Activated CD4-positive, alpha-beta T cell treated with anti-CD3 and anti-CD28 coated beads for 36 hours (primary cell): ENCODE measurements at regions not wholly inside any gene's neighbourhood (a gene's known extent, or its start where the extent isn't known, plus 50 kb on each side); places are given as distances from the start of the nearest gene placed in this dataset.
"Not testable (repeated sequence)": the region's sequence is repeated elsewhere in the genome, so short reads cannot be mapped to it uniquely, and the experiment has no call there.

ENCODE experiments used
- ATAC-seq: fragments of 200-7000 bp; cut with Tn5 transposase; one replicate; pipeline ENCODE4 v1.10.0; 2021; ENCODE audit warnings: mild to moderate bottlenecking, moderate library complexity
- CTCF ChIA-PET: fragments of 350-600 bp; sonication (Branson Sonifier 250); formaldehyde crosslinking; loops from one replicate; lab custom pipeline; 2021; ENCODE audit warnings: antibody characterized with exemption; lab: Charles Lee
- POLR2A ChIA-PET: fragments of 350-600 bp; sonication (Branson Sonifier 250); formaldehyde crosslinking; loops from one replicate; lab custom pipeline; 2021; ENCODE audit warnings: antibody characterized with exemption, inconsistent platforms; lab: Charles Lee
- DNase-seq: peaks from one replicate; pipeline ENCODE4 v3.0.0-alpha.2; 2020
- H3K27ac Mint-ChIP-seq: one replicate; pipeline ENCODE4 v1.8.0; 2021; ENCODE audit warnings: mixed read lengths
- H3K27me3 Mint-ChIP-seq: one replicate; pipeline ENCODE4 v1.8.0; 2021; ENCODE audit warnings: mixed read lengths
- H3K36me3 Mint-ChIP-seq: one replicate; pipeline ENCODE4 v1.8.0; 2021; ENCODE audit warnings: low read depth, mixed read lengths
- H3K4me1 Mint-ChIP-seq: one replicate; pipeline ENCODE4 v1.8.0; 2021; ENCODE audit warnings: mixed read lengths
- H3K4me3 Mint-ChIP-seq: one replicate; pipeline ENCODE4 v1.8.0; 2021; ENCODE audit warnings: mild to moderate bottlenecking, moderate library complexity, mixed read lengths
- H3K9me3 Mint-ChIP-seq: one replicate; pipeline ENCODE4 v1.8.0; 2021; ENCODE audit warnings: low read depth, mixed read lengths
- intact Hi-C, 2 experiments: fragments of 100-400 bp; cut with DNase I in 1 of 2; cut with micrococcal nuclease in 1 of 2; formaldehyde crosslinking; loops; one replicate each; pipeline versions ENCODE4 v1.14.2 to v1.15.1; 2022 to 2024; cut with DNase I, micrococcal nuclease

DNA sequence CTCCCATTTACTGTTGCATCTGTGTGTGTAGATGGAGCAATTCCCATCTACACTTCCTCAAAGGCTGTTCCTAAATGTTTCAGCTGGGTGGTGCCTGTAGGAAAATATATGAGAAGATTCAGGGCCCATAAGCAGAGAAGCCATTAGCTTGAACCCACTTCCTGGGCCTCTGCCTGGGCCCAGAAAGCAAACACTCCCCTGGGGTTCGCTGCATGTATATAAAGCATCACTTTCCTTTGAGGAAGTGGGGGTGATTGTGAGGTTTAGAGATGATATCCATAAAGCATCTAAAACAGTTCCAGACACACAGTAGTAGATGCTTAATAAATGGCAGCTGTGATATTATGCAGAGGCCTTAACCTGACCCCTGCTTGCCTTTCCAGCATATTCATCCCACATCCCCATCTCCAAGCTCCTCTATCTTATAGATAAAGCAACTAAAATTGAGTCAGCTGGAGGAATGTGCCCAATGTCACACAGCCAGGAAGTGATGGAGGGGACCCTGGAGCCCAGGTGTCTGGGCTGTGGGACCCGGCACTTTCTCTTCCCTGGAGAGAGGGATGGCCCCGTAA lies 280.0 kb upstream of the CRY1 start:
- POLR2A ChIA-PET = interaction anchor here (0.8 kb wide), 1 partner anchor 16 kb away, joined by 4 read pairs; no protein-coding TSS in a partner anchor
- no peak for ATAC-seq
- Mint-ChIP-seq H3K4me3 (no peak overlapping the region), H3K36me3 (peaks cover 2% of the 10 kb centered on the region), H3K27ac (peak overlapping the region; percentile 99), H3K27me3 (no peaks in the 10 kb centered on the region), H3K9me3 (no peaks in the 10 kb centered on the region), H3K4me1 (peaks cover 72% of the 10 kb centered on the region)
- no peak for DNase-seq
- intact Hi-C loops = loop anchor here in 1 of 2 experiments (2.0 kb wide), 1 partner anchor 29 kb away; no protein-coding TSS in a partner anchor
- CTCF ChIA-PET = interaction anchor here (2.0 to 2.2 kb wide), 2 partner anchors 29 to 52 kb away, joined by 10 to 17 read pairs; no protein-coding TSS in a partner anchor

- H3K4me1 Mint-ChIP-seq = peaks cover 63% of the 10 kb centered on the region
- ChIA-PET POLR2A (interaction anchor here (0.7 kb wide), 1 partner anchor 28 kb away, joined by 3 read pairs; no protein-coding TSS in a partner anchor), CTCF (interaction anchor here (0.8 to 1.4 kb wide), 3 partner anchors 11 to 31 kb away, joined by 3 to 7 read pairs (median 3); no protein-coding TSS in a partner anchor)
- ATAC-seq (no peak), DNase-seq (peak; percentile 24)
- peaks cover 2% of the 10 kb centered on the region for H3K36me3 Mint-ChIP-seq
- no peaks in the 10 kb centered on the region for H3K9me3 Mint-ChIP-seq
- intact Hi-C loops = no loop called here
- no peak overlapping the region for H3K4me3 Mint-ChIP-seq
- H3K27ac Mint-ChIP-seq = peak overlapping the region; percentile 73
- H3K27me3 Mint-ChIP-seq = no peaks in the 10 kb centered on the region
Measured at GRCh38 chr12:107374161-107374840, 281.0 kb upstream of the CRY1 start.

DNA sequence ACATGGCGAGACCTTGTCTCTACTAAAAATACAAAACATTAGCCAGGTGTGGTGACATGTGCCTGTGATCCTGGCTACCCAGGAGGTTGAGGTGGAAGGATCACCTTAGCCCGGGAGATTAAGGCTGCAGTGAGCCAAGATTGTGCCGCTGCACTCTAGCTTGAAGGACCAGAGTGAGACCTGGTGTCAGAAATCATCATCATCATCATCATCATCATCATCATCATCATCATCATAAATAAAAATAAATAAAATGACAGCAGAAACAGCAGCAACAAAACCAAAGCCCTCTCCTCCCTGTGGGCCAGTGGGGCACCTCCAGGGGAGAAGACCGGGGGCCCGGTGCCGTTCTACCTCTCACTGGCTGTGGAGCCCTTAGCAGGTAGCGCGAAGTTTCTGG lies 281.9 kb upstream of the CRY1 start:
- Mint-ChIP-seq H3K9me3 (no peaks in the 10 kb centered on the region), H3K36me3 (peaks cover 2% of the 10 kb centered on the region), H3K4me1 (peaks cover 58% of the 10 kb centered on the region), H3K4me3 (no peak overlapping the region), H3K27ac (no peak overlapping the region), H3K27me3 (no peaks in the 10 kb centered on the region)
- ChIA-PET POLR2A (interaction anchor here (0.7 kb wide), 1 partner anchor 246 kb away, joined by 4 read pairs; no protein-coding TSS in a partner anchor), CTCF (interaction anchor here (0.8 to 1.4 kb wide), 2 partner anchors 10 to 27 kb away, joined by 3 to 7 read pairs; no protein-coding TSS in a partner anchor)
- DNase-seq (no peak), ATAC-seq (no peak)
- intact Hi-C loops = no loop called here

- DNase-seq (no peak), ATAC-seq (no peak)
- Mint-ChIP-seq H3K27ac (no peak overlapping the region), H3K27me3 (no peaks in the 10 kb centered on the region), H3K4me1 (peaks cover 32% of the 10 kb centered on the region), H3K4me3 (no peak overlapping the region), H3K9me3 (no peaks in the 10 kb centered on the region), H3K36me3 (no peaks in the 10 kb centered on the region)
- ChIA-PET CTCF (no interaction called here), POLR2A (no interaction called here)
- intact Hi-C loops = no loop called here
Measured at GRCh38 chr12:107377596-107378385, 284.4 kb upstream of the CRY1 start.

DNA sequence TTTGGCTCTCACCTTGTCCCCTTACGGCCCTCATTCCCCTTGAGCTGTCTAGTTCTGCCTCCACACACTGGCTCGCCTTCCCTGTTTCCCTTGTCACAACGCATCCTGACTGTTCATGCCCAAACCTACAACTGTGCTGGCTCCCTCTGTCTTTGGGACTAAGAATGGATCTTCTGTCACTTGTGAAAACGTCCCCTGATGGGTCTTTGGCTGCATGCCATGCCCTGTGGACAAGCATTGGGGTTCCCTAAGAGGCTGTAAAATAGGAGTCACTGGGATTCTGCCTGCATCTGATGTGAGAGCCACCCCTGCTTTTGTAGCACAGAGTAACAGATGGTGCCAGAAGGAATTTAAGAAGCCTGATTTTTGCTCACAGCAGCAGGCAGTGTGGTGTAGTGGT lies 285.3 kb upstream of the CRY1 start:
- ChIA-PET CTCF (no interaction called here), POLR2A (no interaction called here)
- Mint-ChIP-seq H3K27ac (no peak overlapping the region), H3K36me3 (no peaks in the 10 kb centered on the region), H3K4me1 (peaks cover 24% of the 10 kb centered on the region), H3K4me3 (no peak overlapping the region), H3K9me3 (no peaks in the 10 kb centered on the region), H3K27me3 (no peaks in the 10 kb centered on the region)
- no peak for DNase-seq
- intact Hi-C loops = no loop called here
- ATAC-seq = no peak

DNA sequence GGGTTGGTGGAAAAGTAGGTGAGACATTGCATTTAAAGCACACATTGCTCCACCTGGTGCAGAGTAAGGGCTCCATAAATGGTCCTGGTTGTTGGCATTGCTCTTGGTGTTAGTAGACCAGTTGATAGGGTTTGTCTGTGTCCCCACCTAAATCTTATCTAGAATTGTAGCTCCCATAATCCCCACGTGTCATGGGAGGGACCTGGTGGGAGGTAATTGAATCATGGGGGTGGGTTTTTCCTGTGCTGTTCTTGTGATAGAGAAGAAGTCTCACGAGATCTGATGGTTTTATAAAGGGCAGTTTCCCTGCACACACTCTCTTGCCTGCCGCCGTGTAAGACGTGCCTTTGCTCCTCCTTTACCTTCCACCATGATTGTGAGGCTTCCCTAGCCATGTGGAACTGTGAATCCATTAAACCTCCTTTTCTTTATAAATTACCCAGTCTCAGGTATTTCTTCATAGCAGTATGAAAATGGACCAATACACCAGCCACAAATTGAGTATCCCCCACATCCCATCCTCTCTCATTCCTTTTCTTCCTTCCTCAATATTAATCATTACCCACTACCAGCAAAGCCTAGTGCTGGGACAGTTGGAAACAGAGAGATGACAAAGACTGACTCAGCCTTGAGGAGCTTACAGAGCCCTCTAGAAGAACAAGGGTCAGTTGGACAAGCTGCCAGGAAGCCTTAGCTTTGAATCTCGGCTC lies 285.9 kb upstream of the CRY1 start:
- peaks cover 17% of the 10 kb centered on the region for H3K4me1 Mint-ChIP-seq
- H3K36me3 Mint-ChIP-seq, CTCF ChIA-PET, H3K27me3 Mint-ChIP-seq, H3K4me3 Mint-ChIP-seq, intact Hi-C loops, H3K27ac Mint-ChIP-seq, ATAC-seq, DNase-seq, POLR2A ChIA-PET, H3K9me3 Mint-ChIP-seq: not testable (repeated sequence)

DNA sequence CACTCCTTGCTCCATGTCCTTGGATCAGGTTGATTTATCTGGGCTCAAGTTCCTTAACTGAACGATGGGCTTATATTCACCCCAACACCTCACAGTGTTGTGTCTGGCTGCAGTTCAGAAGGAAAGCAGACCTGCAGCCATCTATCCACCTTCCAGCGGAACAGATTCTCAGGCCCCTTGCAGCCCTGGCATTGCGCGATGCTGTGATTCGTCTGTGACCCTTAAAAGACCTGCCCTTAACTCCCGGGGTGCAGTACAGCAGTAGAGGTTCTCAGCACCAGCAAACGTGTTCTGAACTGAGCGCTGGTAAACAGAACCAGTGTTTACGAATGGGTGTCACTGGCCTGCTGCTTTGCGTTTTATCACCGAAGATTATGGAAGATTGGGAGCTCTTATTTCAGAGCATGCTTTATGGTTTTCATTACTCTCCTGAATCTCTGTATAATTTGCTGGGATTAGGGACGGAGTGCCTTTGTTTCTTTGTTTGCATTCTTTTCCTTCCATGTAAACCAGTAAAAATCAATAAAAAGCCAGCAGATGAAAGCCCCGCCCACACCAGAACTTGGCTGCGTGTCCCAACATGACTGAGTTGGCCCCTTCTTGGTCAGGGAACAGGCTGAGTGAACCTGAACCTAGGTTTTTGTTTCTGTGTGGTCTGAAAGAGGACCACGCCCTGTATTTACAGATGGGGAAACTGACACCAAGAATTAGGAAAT lies 286.7 kb upstream of the CRY1 start:
- CTCF ChIA-PET = interaction anchor here (1.5 kb wide), 1 partner anchor 10 kb away, joined by 4 read pairs; no protein-coding TSS in a partner anchor
- Mint-ChIP-seq H3K4me3 (no peak overlapping the region), H3K27ac (no peak overlapping the region), H3K36me3 (no peaks in the 10 kb centered on the region), H3K4me1 (peaks cover 10% of the 10 kb centered on the region), H3K27me3 (no peaks in the 10 kb centered on the region), H3K9me3 (no peaks in the 10 kb centered on the region)
- DNase-seq = no peak
- POLR2A ChIA-PET = no interaction called here
- no peak for ATAC-seq
- intact Hi-C loops = no loop called here

GRCh38 chr12:107384645-107385044 lies 291.3 kb upstream of the CRY1 start:
- H3K36me3 Mint-ChIP-seq = peaks cover 1% of the 10 kb centered on the region
- ATAC-seq = no peak
- H3K27ac Mint-ChIP-seq = no peak overlapping the region
- POLR2A ChIA-PET = interaction anchor here (0.7 kb wide), 1 partner anchor 36 kb away, joined by 3 read pairs; no protein-coding TSS in a partner anchor
- DNase-seq = no peak
- intact Hi-C loops = no loop called here
- CTCF ChIA-PET = interaction anchor here (0.9 to 1.6 kb wide), 2 partner anchors 10 to 17 kb away, joined by 3 to 7 read pairs; no protein-coding TSS in a partner anchor
- no peak overlapping the region for H3K4me3 Mint-ChIP-seq
- peaks cover 10% of the 10 kb centered on the region for H3K9me3 Mint-ChIP-seq
- no peaks in the 10 kb centered on the region for H3K27me3 Mint-ChIP-seq
- peaks cover 22% of the 10 kb centered on the region for H3K4me1 Mint-ChIP-seq

DNA sequence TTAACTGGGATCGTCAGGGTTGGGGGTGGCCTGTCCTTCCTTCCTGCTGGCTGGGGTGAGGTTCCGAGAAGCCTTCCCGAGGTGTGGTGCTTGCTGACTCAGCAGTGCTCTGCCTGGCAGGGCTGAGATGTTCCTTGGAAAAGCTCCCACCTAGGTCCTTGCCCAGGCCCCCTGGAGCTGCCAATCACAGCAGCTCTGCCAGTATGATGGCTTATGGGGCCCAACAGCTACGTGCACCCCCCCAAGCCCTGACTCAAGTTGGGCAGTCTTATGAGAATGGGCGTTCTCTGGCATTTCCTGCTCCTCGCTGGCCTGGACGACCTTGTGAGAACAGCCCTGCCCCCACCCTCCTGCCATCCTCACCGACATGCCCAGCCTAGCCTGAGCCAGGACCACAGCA lies 292.2 kb upstream of the CRY1 start:
- Mint-ChIP-seq H3K27me3 (no peaks in the 10 kb centered on the region), H3K9me3 (peaks cover 16% of the 10 kb centered on the region), H3K4me1 (peaks cover 29% of the 10 kb centered on the region), H3K27ac (no peak overlapping the region), H3K4me3 (no peak overlapping the region), H3K36me3 (peaks cover 4% of the 10 kb centered on the region)
- DNase-seq = no peak
- ATAC-seq = no peak
- intact Hi-C loops = no loop called here
- CTCF ChIA-PET = interaction anchor here (1.6 kb wide), 1 partner anchor 11 kb away, joined by 7 read pairs; no protein-coding TSS in a partner anchor
- POLR2A ChIA-PET = no interaction called here

GRCh38 chr12:107386569-107386968 lies 293.2 kb upstream of the CRY1 start:
- DNase-seq = peak; percentile 35
- Mint-ChIP-seq H3K27me3 (no peaks in the 10 kb centered on the region), H3K9me3 (peaks cover 16% of the 10 kb centered on the region), H3K36me3 (peaks cover 4% of the 10 kb centered on the region), H3K27ac (no peak overlapping the region), H3K4me1 (peaks cover 37% of the 10 kb centered on the region), H3K4me3 (no peak overlapping the region)
- intact Hi-C loops = no loop called here
- peak; percentile 42 for ATAC-seq
- CTCF ChIA-PET = interaction anchor here (1.0 kb wide), 1 partner anchor 63 kb away, joined by 3 read pairs; no protein-coding TSS in a partner anchor
- POLR2A ChIA-PET = no interaction called here
